CD14-positive monocyte (primary cell): ENCODE measurements at regions not wholly inside any gene's neighbourhood (a gene's known extent, or its start where the extent isn't known, plus 50 kb on each side); places are given as distances from the start of the nearest gene placed in this dataset.

ENCODE experiments used
- DNase-seq, 3 donors: peaks; one replicate each; pipeline ENCODE4 v3.0.0-alpha.2; 2011 to 2022
- H2AFZ ChIP-seq: 2 replicates; pipeline ENCODE4 v1.6.0; 2012; ENCODE audit warnings: mild to moderate bottlenecking, low read depth, low read length, inconsistent platforms; ENCODE audit not compliant: insufficient read depth, poor library complexity, severe bottlenecking
- H3K27ac ChIP-seq, 2 donors: 1 replicate in 1 of 2; 2 replicates in 1 of 2; pipeline ENCODE4 v1.5.1; 2012 to 2013; ENCODE audit warnings: low read length in 2 of 2, control low read depth in 1 of 2, inconsistent platforms in 1 of 2, low read depth in 1 of 2, mild to moderate bottlenecking in 1 of 2
- H3K27me3 ChIP-seq, 2 donors: one replicate each; pipeline versions ENCODE4 v1.6.0 to v1.6.1; 2011 to 2013; ENCODE audit warnings: low read length in 2 of 2; ENCODE audit not compliant: control insufficient read depth in 2 of 2, insufficient read depth in 2 of 2
- H3K36me3 ChIP-seq, 2 donors: replicated peaks in 1 of 2; 1 replicate in 1 of 2; 2 replicates in 1 of 2; pipeline versions ENCODE4 v1.5.1 to v1.6.1; 2012 to 2013; ENCODE audit warnings: low read length in 2 of 2, control low read depth in 1 of 2, inconsistent platforms in 1 of 2, mild to moderate bottlenecking in 1 of 2; ENCODE audit not compliant: insufficient read depth in 2 of 2, control insufficient read depth in 1 of 2
- H3K4me1 ChIP-seq, 2 donors: 1 replicate in 1 of 2; 2 replicates in 1 of 2; pipeline versions ENCODE4 v1.5.1 to v1.6.1; 2012 to 2013; ENCODE audit warnings: low read length in 2 of 2, control low read depth in 1 of 2, inconsistent platforms in 1 of 2, mild to moderate bottlenecking in 1 of 2, moderate library complexity in 1 of 2; ENCODE audit not compliant: insufficient read depth in 2 of 2, control insufficient read depth in 1 of 2
- H3K4me2 ChIP-seq: replicated peaks from 2 replicates; pipeline ENCODE3; 2012; ENCODE audit warnings: low read length, moderate library complexity, mild to moderate bottlenecking; ENCODE audit not compliant: poor library complexity, severe bottlenecking; ENCODE audit errors: extremely low read depth
- H3K4me3 ChIP-seq, 3 experiments: fragments of 200-600 bp in 1 of 3; sonication (generic) in 1 of 3; replicated peaks in 1 of 3; 1 replicate in 2 of 3; 2 replicates in 1 of 3; pipeline ENCODE4 v1.5.1; 2011 to 2013; ENCODE audit warnings: low read length in 3 of 3, mild to moderate bottlenecking in 3 of 3, control low read depth in 2 of 3, low read depth in 2 of 3, inconsistent platforms in 1 of 3, moderate library complexity in 1 of 3
- H3K79me2 ChIP-seq: 2 replicates; pipeline ENCODE4 v1.6.0; 2012; ENCODE audit warnings: mild to moderate bottlenecking, control low read depth, inconsistent platforms, low read length, moderate library complexity; ENCODE audit not compliant: insufficient read depth
- H3K9ac ChIP-seq: 2 replicates; pipeline ENCODE4 v1.6.0; 2017; ENCODE audit warnings: low read length, mild to moderate bottlenecking; ENCODE audit not compliant: insufficient read depth, poor library complexity, severe bottlenecking
- H3K9me3 ChIP-seq, 2 donors: replicated peaks in 1 of 2; 1 replicate in 1 of 2; 2 replicates in 1 of 2; pipeline versions ENCODE4 v1.5.1 to v1.6.1; 2012 to 2013; ENCODE audit warnings: low read length in 2 of 2, control low read depth in 1 of 2; ENCODE audit not compliant: control insufficient read depth in 1 of 2, insufficient read depth in 1 of 2
- H4K20me1 ChIP-seq: 2 replicates; pipeline ENCODE4 v1.6.0; 2012; ENCODE audit warnings: mild to moderate bottlenecking, low read length, control low read depth, moderate library complexity; ENCODE audit not compliant: insufficient read depth
- H3K27ac Mint-ChIP-seq, 7 donors: one replicate each; pipeline ENCODE4 v1.8.0; 2020; ENCODE audit warnings: mild to moderate bottlenecking in 7 of 7, mixed read lengths in 7 of 7, moderate library complexity in 6 of 7, inconsistent platforms in 2 of 7
- H3K27me3 Mint-ChIP-seq, 3 donors: one replicate each; pipeline ENCODE4 v1.8.0; 2021 to 2022; ENCODE audit warnings: low read depth in 3 of 3, mild to moderate bottlenecking in 3 of 3, mixed read lengths in 3 of 3, moderate library complexity in 3 of 3, inconsistent platforms in 1 of 3
- H3K36me3 Mint-ChIP-seq, 2 donors: one replicate each; pipeline ENCODE4 v1.8.0; 2020; ENCODE audit warnings: mixed read lengths in 2 of 2, inconsistent platforms in 1 of 2, mild to moderate bottlenecking in 1 of 2
- H3K4me1 Mint-ChIP-seq: one replicate; pipeline ENCODE4 v1.8.0; 2020; ENCODE audit warnings: mild to moderate bottlenecking, mixed read lengths
- H3K4me3 Mint-ChIP-seq, 2 donors: one replicate each; pipeline ENCODE4 v1.8.0; 2020; ENCODE audit warnings: mild to moderate bottlenecking in 2 of 2, mixed read lengths in 2 of 2, moderate library complexity in 1 of 2
- H3K9me3 Mint-ChIP-seq, 7 donors: one replicate each; pipeline ENCODE4 v1.8.0; 2020 to 2022; ENCODE audit warnings: mixed read lengths in 7 of 7, mild to moderate bottlenecking in 6 of 7, moderate library complexity in 6 of 7, inconsistent platforms in 2 of 7
- CTCF ChIP-seq: fragments of 200-600 bp; IDR thresholded peaks from one replicate; pipeline ENCODE4 v1.8.0; 2022; ENCODE audit warnings: antibody characterized with exemption, mild to moderate bottlenecking
- WGBS: methylation state at CpG from one replicate; pipeline ENCODE4 v1.1.5; 2013; ENCODE audit warnings: missing lambda C conversion rate; ENCODE audit not compliant: insufficient coverage; 5-methylcytosine and 5-hydroxymethylcytosine counted together
- intact Hi-C, 2 donors: fragments of 100-400 bp; cut with micrococcal nuclease; formaldehyde crosslinking; loops; one replicate each; pipeline versions ENCODE4 v1.15.0 to v1.15.1; 2023

- no peak overlapping the region for H2AFZ ChIP-seq
- no peak overlapping the region for H3K4me2 ChIP-seq
- H3K4me1 ChIP-seq: no peaks in the 10 kb centered on the region
- no peaks in the 10 kb centered on the region for H3K79me2 ChIP-seq
- intact Hi-C loops: no loop called here
- no peak overlapping the region for H3K4me3 ChIP-seq
- Mint-ChIP-seq H3K9me3 (peaks cover 62 to 98% (median 90%) of the 10 kb centered on the region in 7 donors), H3K27me3 (peaks cover 0 to 2% (median 0%) of the 10 kb centered on the region in 3 donors), H3K36me3 (no peaks in the 10 kb centered on the region), H3K27ac (no peak overlapping the region), H3K4me1 (no peaks in the 10 kb centered on the region), H3K4me3 (no peak overlapping the region)
- WGBS: 87% methylated on average over 9 of the region's 9 CpGs
- H3K27me3 ChIP-seq: no peaks in the 10 kb centered on the region
- no peak for TF ChIP-seq CTCF
- no peak overlapping the region for H3K9ac ChIP-seq
- DNase-seq: no peak
- no peak overlapping the region for H3K27ac ChIP-seq
- no peaks in the 10 kb centered on the region for H3K36me3 ChIP-seq
- H3K9me3 ChIP-seq: peaks cover 98 to 100% of the 10 kb centered on the region in 2 donors
- no peaks in the 10 kb centered on the region for H4K20me1 ChIP-seq
Measured at GRCh38 chr15:25239471-25240345, 199.1 kb downstream of the UBE3A start.

DNA sequence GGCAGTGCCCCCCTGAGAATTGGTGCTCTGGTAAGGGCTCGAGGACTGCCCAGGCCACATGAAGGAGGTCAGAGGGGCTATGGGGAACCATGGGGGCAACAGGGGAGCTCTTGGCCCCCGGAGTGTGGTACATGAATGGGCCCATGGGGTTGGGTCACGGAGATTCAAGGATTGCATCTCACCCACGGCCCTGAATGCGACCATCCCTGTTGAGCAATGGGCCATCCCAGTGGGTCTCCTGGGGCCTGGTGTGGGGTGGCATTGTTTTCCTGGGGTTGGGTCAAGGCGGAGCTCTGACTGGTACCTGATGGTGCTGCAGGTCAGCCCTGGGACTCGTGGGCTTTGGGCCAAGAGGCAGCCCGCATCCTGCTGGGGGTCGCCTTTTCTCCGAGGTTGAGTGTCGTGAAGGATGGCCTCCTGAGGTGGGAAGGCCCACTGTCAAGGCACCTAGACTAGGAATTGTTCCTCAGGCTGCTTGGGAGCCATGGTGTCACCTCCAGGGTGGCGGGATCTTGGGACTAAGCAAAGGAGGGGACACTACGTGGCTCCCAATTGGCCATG is 198.3 kb downstream of the UBE3A start:
- no peaks in the 10 kb centered on the region for H3K36me3 Mint-ChIP-seq
- DNase-seq: no peak
- Histone ChIP-seq H3K79me2 (no peaks in the 10 kb centered on the region), H3K27ac (no peak overlapping the region), H4K20me1 (no peaks in the 10 kb centered on the region), H3K4me3 (no peak overlapping the region), H3K36me3 (no peaks in the 10 kb centered on the region), H3K9me3 (peaks cover 98 to 100% of the 10 kb centered on the region in 2 donors), H3K9ac (no peak overlapping the region), H3K4me1 (no peaks in the 10 kb centered on the region), H3K27me3 (no peaks in the 10 kb centered on the region), H3K4me2 (no peak overlapping the region), H2AFZ (no peak overlapping the region)
- H3K27me3 Mint-ChIP-seq: peaks cover 0 to 2% (median 0%) of the 10 kb centered on the region in 3 donors
- peaks cover 63 to 98% (median 90%) of the 10 kb centered on the region in 7 donors for H3K9me3 Mint-ChIP-seq
- WGBS: 87% methylated on average over 12 of the region's 13 CpGs
- no peaks in the 10 kb centered on the region for H3K4me1 Mint-ChIP-seq
- TF ChIP-seq CTCF: no peak
- H3K27ac Mint-ChIP-seq: no peak overlapping the region
- no peak overlapping the region for H3K4me3 Mint-ChIP-seq
- intact Hi-C loops: no loop called here
